H1 (cell line): ENCODE measurements at regions not wholly inside any gene's neighbourhood (a gene's known extent, or its start where the extent isn't known, plus 50 kb on each side); places are given as distances from the start of the nearest gene placed in this dataset.

Source experiments
- CTCF ChIA-PET: fragments of 300-600 bp; sonication (Branson Sonifier 250); formaldehyde crosslinking; loops from one replicate; lab custom pipeline; 2021; ENCODE audit not compliant: partially characterized antibody; lab: Charles Lee
- POLR2A ChIA-PET: fragments of 300-600 bp; sonication (Branson Sonifier 250); formaldehyde crosslinking; loops from one replicate; lab custom pipeline; 2021; ENCODE audit warnings: inconsistent platforms; ENCODE audit not compliant: partially characterized antibody; lab: Charles Lee
- DNase-seq, 2 experiments: peaks; one replicate each; pipeline versions ENCODE4 v3.0.0 to v3.0.0-alpha.2; 2010 to 2022; ENCODE audit warnings: low spot score in 2 of 2, low read depth in 1 of 2, mixed read lengths in 1 of 2
- FAIRE-seq: peaks from 2 replicates; lab custom pipeline; 2011; peaks lifted over from hg19 to GRCh38; lab: Jason Lieb, UNC
- H2AFZ ChIP-seq: 2 replicates; pipeline ENCODE4 v1.8.1; 2012; ENCODE audit warnings: low read length, inconsistent platforms
- H2AK5ac ChIP-seq: 2 replicates; pipeline ENCODE4 v1.6.1; 2013; ENCODE audit warnings: low read depth, low read length
- H2BK120ac ChIP-seq: replicated peaks from 2 replicates; pipeline ENCODE3; 2013; ENCODE audit warnings: low read depth, low read length, inconsistent platforms
- H2BK12ac ChIP-seq: 2 replicates; pipeline ENCODE4 v1.6.1; 2013; ENCODE audit warnings: low read depth, low read length
- H2BK15ac ChIP-seq: 2 replicates; pipeline ENCODE4 v1.6.1; 2013; ENCODE audit warnings: low read length
- H2BK20ac ChIP-seq: 2 replicates; pipeline ENCODE4 v1.6.1; 2013; ENCODE audit warnings: low read length
- H2BK5ac ChIP-seq: 2 replicates; pipeline ENCODE4 v1.6.1; 2013; ENCODE audit warnings: low read depth, low read length
- H3K14ac ChIP-seq: 2 replicates; pipeline ENCODE4 v1.6.1; 2013; ENCODE audit warnings: inconsistent platforms; ENCODE audit not compliant: insufficient read length
- H3K18ac ChIP-seq: 2 replicates; pipeline ENCODE4 v1.6.1; 2013; ENCODE audit warnings: low read length; ENCODE audit errors: extremely low read depth
- H3K23ac ChIP-seq: 2 replicates; pipeline ENCODE4 v1.6.1; 2013; ENCODE audit warnings: inconsistent platforms; ENCODE audit not compliant: insufficient read length
- H3K23me2 ChIP-seq: 2 replicates; pipeline ENCODE4 v1.6.1; 2013; ENCODE audit warnings: low read depth, low read length
- H3K27ac ChIP-seq: 2 replicates; pipeline ENCODE4 v1.6.1; 2011; ENCODE audit warnings: low read depth, low read length, inconsistent platforms
- H3K27me3 ChIP-seq, 4 experiments: replicated peaks in 1 of 4; 1 replicate in 1 of 4; 2 replicates in 3 of 4; pipeline versions ENCODE4 v1.6.1 to v1.8.1; 2011 to 2013; ENCODE audit warnings: low read length in 3 of 4, mild to moderate bottlenecking in 3 of 4, inconsistent platforms in 2 of 4, mixed read lengths in 2 of 4, moderate library complexity in 1 of 4; ENCODE audit not compliant: control insufficient read depth in 3 of 4, insufficient read depth in 3 of 4; ENCODE audit errors: extremely low read depth in 1 of 4
- H3K36me3 ChIP-seq, 4 experiments: 2 replicates each; pipeline versions ENCODE4 v1.6.1 to v1.8.1; 2011 to 2013; ENCODE audit warnings: mild to moderate bottlenecking in 4 of 4, low read length in 3 of 4, moderate library complexity in 2 of 4, control low read depth in 1 of 4, inconsistent platforms in 1 of 4; ENCODE audit not compliant: insufficient read depth in 4 of 4, control insufficient read depth in 2 of 4
- H3K4ac ChIP-seq: replicated peaks from 2 replicates; pipeline ENCODE3; 2013; ENCODE audit warnings: low read length, low read depth, mixed read lengths, inconsistent platforms; ENCODE audit not compliant: insufficient read length
- H3K4me1 ChIP-seq, 4 experiments: replicated peaks in 1 of 4; 1 replicate in 1 of 4; 2 replicates in 3 of 4; pipeline versions ENCODE4 v1.6.1 to v1.8.1; 2011 to 2013; ENCODE audit warnings: low read length in 3 of 4, inconsistent platforms in 2 of 4, mixed read lengths in 1 of 4; ENCODE audit not compliant: insufficient read depth in 4 of 4, control insufficient read depth in 3 of 4
- H3K4me2 ChIP-seq, 2 experiments: 2 replicates each; pipeline versions ENCODE4 v1.6.1 to v1.8.1; 2011 to 2013; ENCODE audit warnings: low read depth in 2 of 2, low read length in 2 of 2, control low read depth in 1 of 2, inconsistent platforms in 1 of 2, mild to moderate bottlenecking in 1 of 2; ENCODE audit not compliant: insufficient read depth in 1 of 2
- H3K4me3 ChIP-seq, 4 experiments: fragments of 200-600, 300-600 bp in 1 of 4; sonication (generic), shearing (Covaris generic), sonication (Bioruptor Twin) in 1 of 4; 2 replicates each; pipeline versions ENCODE4 v1.5.1 to v1.8.1; 2011 to 2016; ENCODE audit warnings: low read length in 4 of 4, low read depth in 3 of 4, control low read depth in 2 of 4, inconsistent platforms in 2 of 4, mild to moderate bottlenecking in 2 of 4, mixed read lengths in 1 of 4, moderate library complexity in 1 of 4; ENCODE audit not compliant: insufficient read depth in 2 of 4; ENCODE audit errors: extremely low read depth in 1 of 4
- H3K56ac ChIP-seq: replicated peaks from 2 replicates; pipeline ENCODE3; 2013; ENCODE audit warnings: low read depth, mild to moderate bottlenecking, mixed read lengths, low read length, inconsistent platforms; ENCODE audit not compliant: insufficient read length
- H3K79me1 ChIP-seq: 2 replicates; pipeline ENCODE4 v1.6.1; 2013; ENCODE audit warnings: low read depth, low read length, control low read depth
- H3K79me2 ChIP-seq, 2 experiments: 2 replicates each; pipeline versions ENCODE4 v1.6.1 to v1.8.1; 2012 to 2013; ENCODE audit warnings: low read length in 2 of 2, mild to moderate bottlenecking in 2 of 2, inconsistent platforms in 1 of 2; ENCODE audit not compliant: insufficient read depth in 2 of 2, control insufficient read depth in 1 of 2
- H3K9ac ChIP-seq, 4 experiments: replicated peaks in 1 of 4; 1 replicate in 1 of 4; 2 replicates in 3 of 4; pipeline versions ENCODE4 v1.6.1 to v1.8.1; 2011 to 2013; ENCODE audit warnings: low read depth in 3 of 4, low read length in 3 of 4, control low read depth in 2 of 4, mild to moderate bottlenecking in 2 of 4, moderate library complexity in 2 of 4, inconsistent platforms in 1 of 4; ENCODE audit errors: extremely low read depth in 1 of 4
- H3K9me3 ChIP-seq, 2 experiments: 2 replicates each; pipeline versions ENCODE4 v1.6.1 to v1.8.1; 2012 to 2013; ENCODE audit warnings: mild to moderate bottlenecking in 2 of 2, moderate library complexity in 2 of 2, control low read depth in 1 of 2, inconsistent platforms in 1 of 2, low read depth in 1 of 2, low read length in 1 of 2, mixed read lengths in 1 of 2; ENCODE audit not compliant: insufficient read depth in 2 of 2
- H4K20me1 ChIP-seq, 2 experiments: replicated peaks in 1 of 2; 2 replicates each; pipeline versions ENCODE3 to v1.8.1; 2011 to 2013; ENCODE audit warnings: inconsistent platforms in 2 of 2, low read length in 2 of 2, mild to moderate bottlenecking in 1 of 2; ENCODE audit not compliant: insufficient read depth in 2 of 2, control insufficient read depth in 1 of 2
- H4K5ac ChIP-seq: 2 replicates; pipeline ENCODE4 v1.6.1; 2013; ENCODE audit warnings: low read length, low read depth, mixed read lengths, inconsistent platforms; ENCODE audit not compliant: insufficient read length
- H4K8ac ChIP-seq: 2 replicates; pipeline ENCODE4 v1.8.0; 2013; ENCODE audit warnings: mild to moderate bottlenecking, moderate library complexity, low read length, inconsistent platforms; ENCODE audit not compliant: insufficient read depth; ENCODE audit errors: extremely low read depth
- H4K91ac ChIP-seq: replicated peaks from 2 replicates; pipeline ENCODE3; 2013; ENCODE audit warnings: low read length, mixed read lengths, inconsistent platforms; ENCODE audit not compliant: insufficient read length
- CEBPB ChIP-seq: IDR thresholded peaks from 2 replicates; pipeline ENCODE4 v1.6.1; 2012; ENCODE audit warnings: low read depth, low read length
- CHD2 ChIP-seq: IDR thresholded peaks from 2 replicates; pipeline ENCODE4 v1.6.1; 2012; ENCODE audit warnings: low read length, improper control_type of control experiment
- CTBP2 ChIP-seq: IDR thresholded peaks from 2 replicates; pipeline ENCODE4 v1.7.0; 2011; ENCODE audit warnings: borderline replicate concordance, mild to moderate bottlenecking, moderate library complexity, mixed read lengths, low read length; ENCODE audit not compliant: insufficient read depth, insufficient read length
- EZH2 ChIP-seq: fragments of 200-600 bp; sonication (generic); IDR thresholded peaks from 2 replicates; pipeline ENCODE4 v1.7.1; 2012; ENCODE audit warnings: low read depth, mild to moderate bottlenecking, moderate library complexity, low read length, inconsistent platforms; ENCODE audit not compliant: severe bottlenecking
- KDM5A ChIP-seq: fragments of 200-600 bp; IDR thresholded peaks from 2 replicates; pipeline ENCODE4 v1.7.1; 2012; ENCODE audit warnings: mild to moderate bottlenecking, low read length, inconsistent platforms, mixed read lengths
- NANOG ChIP-seq: IDR thresholded peaks from 2 replicates; pipeline ENCODE4 v1.6.1; 2011; ENCODE audit warnings: low read length, low read depth, mild to moderate bottlenecking, inconsistent platforms; ENCODE audit not compliant: insufficient read depth, poor library complexity, severe bottlenecking
- SIN3A ChIP-seq, 2 experiments: IDR thresholded peaks in 1 of 2; conservative IDR thresholded peaks in 1 of 2; 2 replicates each; pipeline ENCODE4 v1.6.1; 2011 to 2012; ENCODE audit warnings: low read length in 2 of 2, improper control_type of control experiment in 1 of 2, low read depth in 1 of 2, mild to moderate bottlenecking in 1 of 2
- SIX5 ChIP-seq: IDR thresholded peaks from 2 replicates; pipeline ENCODE4 v1.6.1; 2011; ENCODE audit warnings: mild to moderate bottlenecking, low read depth, low read length
- SP1 ChIP-seq: IDR thresholded peaks from 2 replicates; pipeline ENCODE4 v1.6.1; 2011; ENCODE audit warnings: low read depth, low read length
- TBP ChIP-seq: IDR thresholded peaks from 2 replicates; pipeline ENCODE4 v1.6.1; 2011; ENCODE audit warnings: low read depth, low read length, improper control_type of control experiment
- WGBS, 2 experiments: shearing (Covaris generic) in 1 of 2; methylation state at CpG; one replicate each; pipeline versions ENCODE4 v1.1.6 to v1.1.7; 2013 to 2015; ENCODE audit warnings: low lambda C conversion rate in 2 of 2, mixed read lengths in 2 of 2, inconsistent platforms in 1 of 2, low coverage in 1 of 2, missing lambda C conversion rate in 1 of 2; ENCODE audit not compliant: insufficient replicate concordance in 2 of 2, insufficient coverage in 1 of 2, insufficient read length in 1 of 2; ENCODE audit errors: extremely low coverage in 1 of 2, missing lambda C conversion rate in 1 of 2; 5-methylcytosine and 5-hydroxymethylcytosine counted together
- TF ChIP-seq, protein P1 (sequence below), 3 experiments: IDR thresholded peaks; 1 replicate in 2 of 3; 2 replicates in 1 of 3; pipeline versions ENCODE4 v1.5.1 to v1.6.1; 2011; ENCODE audit warnings: low read length in 3 of 3, mild to moderate bottlenecking in 3 of 3, inconsistent platforms in 2 of 3, low read depth in 1 of 3, moderate library complexity in 1 of 3; ENCODE audit not compliant: insufficient read depth in 1 of 3; ENCODE audit errors: control extremely low read depth in 1 of 3
- TF ChIP-seq, protein P2 (sequence below): IDR thresholded peaks from 2 replicates; pipeline ENCODE4 v1.6.1; 2012; ENCODE audit warnings: inconsistent platforms

DNA sequence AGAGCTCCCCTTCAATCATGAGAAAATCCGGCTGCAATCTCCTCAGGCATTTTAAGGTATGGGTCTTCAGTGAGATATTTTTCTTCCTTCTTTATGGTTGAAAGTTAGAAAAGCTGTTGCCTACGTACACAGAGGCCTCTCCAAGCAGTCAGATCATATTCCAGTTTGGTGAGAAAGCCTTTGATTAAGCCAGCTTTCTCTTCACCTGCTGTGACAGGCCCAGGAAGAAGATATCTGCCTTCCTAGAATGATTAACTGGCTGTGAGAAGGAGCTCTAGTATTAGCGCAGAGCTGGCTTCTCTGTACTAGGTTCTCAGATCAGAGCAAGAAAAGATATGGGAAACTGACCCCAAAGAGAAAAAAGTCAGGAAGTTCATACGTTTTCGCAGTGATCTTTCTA, 585.0 kb upstream of the CHAC2 start:
- no peaks in the 10 kb centered on the region for H3K23me2 ChIP-seq
- H2BK15ac ChIP-seq: no peak overlapping the region
- H2BK120ac ChIP-seq: no peak overlapping the region
- H3K9me3 ChIP-seq: no peaks in the 10 kb centered on the region
- no peaks in the 10 kb centered on the region for H4K20me1 ChIP-seq
- ChIA-PET POLR2A (no interaction called here), CTCF (interaction anchor here (0.9 kb wide), 1 partner anchor 163 kb away, joined by 3 read pairs; no protein-coding TSS in a partner anchor)
- H3K4me1 ChIP-seq: peaks cover 0 to 2% (median under 1%) of the 10 kb centered on the region in 4 experiments; a peak in 3 of 7 replicates
- no peaks in the 10 kb centered on the region for H3K79me2 ChIP-seq
- H4K5ac ChIP-seq: no peak overlapping the region
- H3K27ac ChIP-seq: no peak overlapping the region
- no peak overlapping the region for H2BK20ac ChIP-seq
- H4K91ac ChIP-seq: no peak overlapping the region
- H2AK5ac ChIP-seq: no peak overlapping the region
- H2AFZ ChIP-seq: no peak overlapping the region
- no peak overlapping the region for H3K14ac ChIP-seq
- H3K79me1 ChIP-seq: no peaks in the 10 kb centered on the region
- H3K18ac ChIP-seq: no peak overlapping the region
- no peak overlapping the region for H3K4me2 ChIP-seq
- no peak overlapping the region for H3K4ac ChIP-seq
- H3K9ac ChIP-seq: no peak overlapping the region
- 78% methylated on average over 5 of the region's 5 CpGs; no CpG with 5 or more reads in 1 of the 2 experiments for WGBS, 2 experiments
- no peak overlapping the region for H3K23ac ChIP-seq
- no peak for DNase-seq
- H2BK5ac ChIP-seq: no peak overlapping the region
- H3K36me3 ChIP-seq: no peaks in the 10 kb centered on the region
- H3K27me3 ChIP-seq: no peaks in the 10 kb centered on the region
- no peak overlapping the region for H4K8ac ChIP-seq
- FAIRE-seq: no peak
- no peak overlapping the region for H2BK12ac ChIP-seq
- H3K4me3 ChIP-seq: no peak overlapping the region
- H3K56ac ChIP-seq: no peak overlapping the region
- TF ChIP-seq CHD2 (no peak), SIX5 (no peak), CTBP2 (no peak), SP1 (no peak), TBP (no peak), EZH2 (no peak), CEBPB (no peak), SIN3A (conservative IDR thresholded peaks at IDR 0.05 in 1 of 2, IDR thresholded peaks at IDR 0.05 in 1 of 2; ENCODE audit: low read depth in 1 of 2, low read length in 2 of 2) (no peak), NANOG (no peak), KDM5A (no peak)
- TF ChIP-seq, protein P1, sequence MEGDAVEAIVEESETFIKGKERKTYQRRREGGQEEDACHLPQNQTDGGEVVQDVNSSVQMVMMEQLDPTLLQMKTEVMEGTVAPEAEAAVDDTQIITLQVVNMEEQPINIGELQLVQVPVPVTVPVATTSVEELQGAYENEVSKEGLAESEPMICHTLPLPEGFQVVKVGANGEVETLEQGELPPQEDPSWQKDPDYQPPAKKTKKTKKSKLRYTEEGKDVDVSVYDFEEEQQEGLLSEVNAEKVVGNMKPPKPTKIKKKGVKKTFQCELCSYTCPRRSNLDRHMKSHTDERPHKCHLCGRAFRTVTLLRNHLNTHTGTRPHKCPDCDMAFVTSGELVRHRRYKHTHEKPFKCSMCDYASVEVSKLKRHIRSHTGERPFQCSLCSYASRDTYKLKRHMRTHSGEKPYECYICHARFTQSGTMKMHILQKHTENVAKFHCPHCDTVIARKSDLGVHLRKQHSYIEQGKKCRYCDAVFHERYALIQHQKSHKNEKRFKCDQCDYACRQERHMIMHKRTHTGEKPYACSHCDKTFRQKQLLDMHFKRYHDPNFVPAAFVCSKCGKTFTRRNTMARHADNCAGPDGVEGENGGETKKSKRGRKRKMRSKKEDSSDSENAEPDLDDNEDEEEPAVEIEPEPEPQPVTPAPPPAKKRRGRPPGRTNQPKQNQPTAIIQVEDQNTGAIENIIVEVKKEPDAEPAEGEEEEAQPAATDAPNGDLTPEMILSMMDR (IDR thresholded peaks at IDR 0.05; ENCODE audit: control extremely low read depth in 1 of 3, insufficient read depth in 1 of 3, low read depth in 1 of 3, low read length in 3 of 3): no peak
- TF ChIP-seq, protein P2, sequence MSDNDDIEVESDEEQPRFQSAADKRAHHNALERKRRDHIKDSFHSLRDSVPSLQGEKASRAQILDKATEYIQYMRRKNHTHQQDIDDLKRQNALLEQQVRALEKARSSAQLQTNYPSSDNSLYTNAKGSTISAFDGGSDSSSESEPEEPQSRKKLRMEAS: no peak
